ENCODE measurements at regions not wholly inside any gene's neighbourhood (a gene's known extent, or its start where the extent isn't known, plus 50 kb on each side); places are given as distances from the start of the nearest gene placed in this dataset.
A peak's percentile ranks its signal among the peaks of the same experiment; 100 is the strongest.

- no peak for FAIRE-seq
Observed at GRCh38 chr3:104514371-104514770, 852.3 kb upstream of the ALCAM start.

DNA sequence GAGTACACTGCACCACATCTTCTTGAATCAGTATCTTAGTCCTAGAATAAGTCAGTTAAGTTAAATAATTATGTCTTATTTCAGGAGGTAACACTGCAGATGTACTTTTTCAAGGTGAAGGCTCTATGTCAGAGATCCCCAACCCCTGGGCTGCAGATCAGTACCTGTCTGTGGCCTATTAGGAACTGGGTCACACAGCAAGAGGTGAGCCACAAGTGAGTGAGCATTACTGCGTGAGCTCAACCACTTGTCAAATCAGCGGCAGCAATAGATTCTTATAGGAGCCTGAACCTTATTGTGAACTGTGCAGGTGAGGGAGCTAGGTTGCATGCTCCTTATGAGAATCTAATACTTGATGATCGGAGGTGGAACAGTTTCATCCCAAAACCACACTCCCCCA is 851.9 kb upstream of the ALCAM start:
- FAIRE-seq (no peak), DNase-seq (ENCODE audit: insufficient read length, low spot score) (no peak)

More at GRCh38 chr3:104514371-104514770, 852.3 kb upstream of the ALCAM start:
- no peak for DNase-seq (ENCODE audit: insufficient read length, low spot score)

- DNase-seq (ENCODE audit: insufficient read length, low spot score) (no peak), FAIRE-seq (peak; percentile 99)
Observed at GRCh38 chr3:104519068-104519467, 847.6 kb upstream of the ALCAM start.

- no peak for FAIRE-seq
Observed at GRCh38 chr3:104519468-104520227, 847.1 kb upstream of the ALCAM start.

DNA sequence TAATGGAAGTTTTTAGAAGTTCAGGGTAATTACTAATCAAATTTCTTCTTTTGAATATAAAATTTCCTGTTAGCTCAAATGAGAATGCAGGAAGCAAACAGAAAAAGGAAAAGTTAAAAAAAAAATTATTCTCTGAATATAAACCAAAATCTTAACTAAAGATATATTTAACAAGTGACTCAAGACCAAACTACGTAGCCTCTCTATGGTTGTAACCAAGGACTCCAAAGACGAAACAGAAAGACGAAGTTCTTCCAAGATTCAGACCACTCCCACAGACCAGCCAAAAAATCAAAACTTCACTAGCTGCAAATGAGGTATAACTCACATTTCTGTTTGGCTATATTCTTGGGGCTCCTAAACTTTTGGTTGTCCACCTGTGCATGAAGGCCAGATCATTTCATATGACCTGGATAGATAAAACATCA is 846.5 kb upstream of the ALCAM start:
- no peak for DNase-seq (ENCODE audit: insufficient read length, low spot score)
- FAIRE-seq: peak; percentile 93

More at GRCh38 chr3:104519468-104520227, 847.1 kb upstream of the ALCAM start:
- no peak for DNase-seq (ENCODE audit: insufficient read length, low spot score)

- FAIRE-seq: peak; percentile 94
- DNase-seq (ENCODE audit: insufficient read length, low spot score): no peak
Observed at GRCh38 chr3:104521606-104522336, 844.9 kb upstream of the ALCAM start.

GRCh38 chr3:104523136-104523535 is 843.6 kb upstream of the ALCAM start:
- FAIRE-seq (peak; percentile 89), DNase-seq (ENCODE audit: insufficient read length, low spot score) (no peak)

GRCh38 chr3:104526901-104527401 is 839.8 kb upstream of the ALCAM start:
- FAIRE-seq (no peak), DNase-seq (ENCODE audit: insufficient read length, low spot score) (no peak)

DNA sequence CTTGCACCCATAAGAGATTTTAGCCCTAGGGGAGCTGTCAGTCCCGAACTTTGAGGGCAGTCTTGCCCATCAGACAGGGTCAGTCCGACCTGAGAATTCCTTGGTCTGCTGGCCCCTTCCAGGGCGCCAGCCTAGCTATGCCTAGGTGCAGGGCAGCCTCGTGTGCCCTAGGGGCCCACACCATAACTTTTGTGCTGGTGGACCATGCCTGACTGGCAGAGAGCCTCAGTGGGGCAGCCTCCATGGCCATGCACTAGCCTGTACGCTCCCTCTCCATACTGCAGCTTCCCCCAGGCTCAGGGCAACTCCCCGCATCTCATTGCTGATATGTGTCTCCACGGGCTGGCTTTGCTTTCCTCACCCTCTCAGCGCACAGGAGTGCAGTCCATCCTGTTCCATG is 835.8 kb upstream of the ALCAM start:
- FAIRE-seq (no peak), DNase-seq (ENCODE audit: insufficient read length, low spot score) (no peak)

GRCh38 chr3:104536715-104537114 is 830.0 kb upstream of the ALCAM start:
- FAIRE-seq: no peak
- no peak for DNase-seq (ENCODE audit: insufficient read length, low spot score)

GRCh38 chr3:104537323-104537722 is 829.4 kb upstream of the ALCAM start:
- FAIRE-seq: no peak
- no peak for DNase-seq (ENCODE audit: insufficient read length, low spot score)

- DNase-seq (ENCODE audit: insufficient read length, low spot score): no peak
- no peak for FAIRE-seq
Observed at GRCh38 chr3:104546301-104546700, 820.4 kb upstream of the ALCAM start.

- FAIRE-seq: no peak
- DNase-seq (ENCODE audit: insufficient read length, low spot score): no peak
Observed at GRCh38 chr3:104547031-104547430, 819.7 kb upstream of the ALCAM start.

GRCh38 chr3:104548401-104548800 is 818.3 kb upstream of the ALCAM start:
- FAIRE-seq: no peak
- no peak for DNase-seq (ENCODE audit: insufficient read length, low spot score)

- FAIRE-seq (no peak), DNase-seq (ENCODE audit: insufficient read length, low spot score) (no peak)
Observed at GRCh38 chr3:104549099-104549714, 817.5 kb upstream of the ALCAM start.

GRCh38 chr3:104553121-104553520 is 813.6 kb upstream of the ALCAM start:
- no peak for FAIRE-seq

GRCh38 chr3:104554425-104554824 is 812.3 kb upstream of the ALCAM start:
- DNase-seq (ENCODE audit: insufficient read length, low spot score) (no peak), FAIRE-seq (no peak)

More at GRCh38 chr3:104553121-104553520, 813.6 kb upstream of the ALCAM start:
- DNase-seq (ENCODE audit: insufficient read length, low spot score): no peak

DNA sequence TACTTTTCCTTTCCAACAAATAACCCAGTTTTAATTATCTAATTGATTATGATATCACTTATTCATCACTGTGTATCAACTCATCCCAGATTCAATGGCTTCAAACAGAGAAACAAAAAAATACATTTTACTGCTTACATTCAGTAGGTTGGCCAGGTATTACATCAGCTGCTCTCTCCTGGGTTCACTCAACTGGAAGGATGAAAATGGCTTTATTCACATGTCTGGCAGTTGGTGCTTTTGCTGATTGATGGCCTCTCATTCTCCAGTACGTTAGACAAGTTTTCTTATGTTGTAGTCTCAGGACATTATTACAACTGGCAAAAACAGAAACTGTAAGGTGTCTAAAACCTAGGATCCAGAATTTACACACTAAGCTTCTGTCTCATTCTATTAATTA is 811.0 kb upstream of the ALCAM start:
- FAIRE-seq (no peak), DNase-seq (ENCODE audit: insufficient read length, low spot score) (no peak)

- DNase-seq (ENCODE audit: insufficient read length, low spot score): no peak
- FAIRE-seq: no peak
Observed at GRCh38 chr3:104556372-104557078, 810.2 kb upstream of the ALCAM start.

DNA sequence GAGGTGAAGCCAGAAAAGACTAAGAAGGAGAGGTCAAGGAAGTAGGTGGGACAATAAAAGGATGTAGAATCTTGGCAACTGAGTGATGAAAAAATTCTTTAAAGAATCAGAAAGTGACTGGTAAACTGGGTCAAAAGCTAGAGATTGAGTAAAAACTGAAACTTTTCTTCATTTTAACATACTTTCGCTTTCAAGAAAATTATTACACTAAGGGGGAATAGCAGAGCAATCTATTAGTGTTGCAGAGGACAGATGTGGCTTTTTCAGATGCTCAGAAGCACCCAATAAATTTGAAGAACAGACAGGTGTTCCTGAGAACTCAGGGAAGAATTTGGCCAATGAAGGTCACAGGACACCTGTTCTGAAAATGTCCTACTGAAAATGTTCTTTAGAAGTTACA is 805.4 kb upstream of the ALCAM start:
- FAIRE-seq (peak; percentile 57), DNase-seq (ENCODE audit: insufficient read length, low spot score) (no peak)
